IPS-15b (cell line): ENCODE measurements at regions not wholly inside any gene's neighbourhood (a gene's known extent, or its start where the extent isn't known, plus 50 kb on each side); places are given as distances from the start of the nearest gene placed in this dataset.

Experiments
- H3K27me3 ChIP-seq: one replicate; pipeline ENCODE4 v1.6.1; 2013; ENCODE audit warnings: low read length; ENCODE audit not compliant: control insufficient read depth, insufficient read depth
- H3K36me3 ChIP-seq: one replicate; pipeline ENCODE4 v1.6.1; 2013; ENCODE audit warnings: low read length; ENCODE audit not compliant: control insufficient read depth, insufficient read depth
- H3K4me1 ChIP-seq: one replicate; pipeline ENCODE4 v1.6.1; 2013; ENCODE audit warnings: mild to moderate bottlenecking, low read length; ENCODE audit not compliant: control insufficient read depth, insufficient read depth
- H3K4me3 ChIP-seq: one replicate; pipeline ENCODE4 v1.5.1; 2013; ENCODE audit warnings: low read depth, low read length
- H3K9ac ChIP-seq: one replicate; pipeline ENCODE4 v1.6.1; 2013; ENCODE audit warnings: low read depth, mild to moderate bottlenecking, low read length
- H3K9me3 ChIP-seq: one replicate; pipeline ENCODE4 v1.6.1; 2013; ENCODE audit warnings: mild to moderate bottlenecking, low read length; ENCODE audit not compliant: control insufficient read depth, insufficient read depth

DNA sequence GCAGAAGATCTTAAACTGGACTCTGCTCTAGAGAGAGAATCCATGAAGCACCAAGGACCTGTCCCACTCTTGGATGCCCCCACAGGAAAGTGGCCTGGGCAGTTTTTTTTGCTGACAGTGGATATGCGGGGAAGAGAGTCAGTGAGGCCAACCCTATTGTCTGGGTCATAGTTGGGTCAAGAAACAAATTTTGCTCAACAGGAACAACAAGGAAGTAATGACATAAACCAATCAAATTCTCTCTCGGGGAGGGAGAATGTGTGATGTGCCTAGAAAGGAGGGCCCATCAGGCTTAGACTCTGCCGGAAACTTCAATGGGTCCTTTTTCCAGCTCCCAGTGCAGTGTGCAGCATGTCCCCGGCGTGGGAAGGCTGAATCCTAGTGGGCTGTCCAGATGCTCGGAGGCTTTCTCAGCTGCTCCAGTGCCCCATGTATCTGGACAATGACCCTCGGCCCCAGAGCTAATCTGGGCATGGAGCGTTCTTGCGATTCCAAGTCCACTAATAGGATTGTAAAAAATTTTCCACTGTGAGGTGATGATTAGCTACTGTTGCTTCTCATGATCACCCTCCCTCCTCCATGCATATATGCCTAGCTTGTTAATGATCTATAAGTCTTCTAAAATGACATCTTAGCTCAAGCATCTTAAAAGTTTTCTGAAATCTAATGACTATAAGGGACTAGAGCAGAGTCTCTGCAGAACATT is 101.0 kb downstream of the SNX19 start:
- Histone ChIP-seq H3K4me1 (peaks cover 4% of the 10 kb centered on the region), H3K9ac (no peak overlapping the region), H3K36me3 (no peaks in the 10 kb centered on the region), H3K9me3 (no peaks in the 10 kb centered on the region), H3K27me3 (no peaks in the 10 kb centered on the region), H3K4me3 (no peak overlapping the region)

DNA sequence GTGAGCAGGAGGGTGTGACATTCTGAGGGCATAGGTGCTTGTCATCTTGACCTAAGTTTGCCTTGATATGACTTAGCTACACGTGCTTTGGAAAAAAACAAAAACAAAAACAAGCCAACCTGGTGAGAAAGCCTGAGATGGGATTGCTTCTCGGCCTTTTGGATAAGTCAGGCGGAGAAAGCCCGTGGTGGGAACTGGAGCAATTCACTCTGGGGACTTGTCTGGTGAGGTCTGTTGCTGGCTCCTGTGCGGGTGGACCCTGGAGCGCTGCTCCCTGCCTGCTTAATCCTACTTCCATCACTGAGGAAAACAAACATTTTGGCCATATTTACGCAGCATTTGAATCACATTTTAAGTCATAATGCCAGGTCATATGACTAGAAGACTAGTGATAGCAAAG is 100.3 kb downstream of the SNX19 start:
- Histone ChIP-seq H3K9me3 (no peaks in the 10 kb centered on the region), H3K4me1 (peaks cover 4% of the 10 kb centered on the region), H3K36me3 (no peaks in the 10 kb centered on the region), H3K9ac (no peak overlapping the region), H3K27me3 (no peaks in the 10 kb centered on the region), H3K4me3 (no peak overlapping the region)

DNA sequence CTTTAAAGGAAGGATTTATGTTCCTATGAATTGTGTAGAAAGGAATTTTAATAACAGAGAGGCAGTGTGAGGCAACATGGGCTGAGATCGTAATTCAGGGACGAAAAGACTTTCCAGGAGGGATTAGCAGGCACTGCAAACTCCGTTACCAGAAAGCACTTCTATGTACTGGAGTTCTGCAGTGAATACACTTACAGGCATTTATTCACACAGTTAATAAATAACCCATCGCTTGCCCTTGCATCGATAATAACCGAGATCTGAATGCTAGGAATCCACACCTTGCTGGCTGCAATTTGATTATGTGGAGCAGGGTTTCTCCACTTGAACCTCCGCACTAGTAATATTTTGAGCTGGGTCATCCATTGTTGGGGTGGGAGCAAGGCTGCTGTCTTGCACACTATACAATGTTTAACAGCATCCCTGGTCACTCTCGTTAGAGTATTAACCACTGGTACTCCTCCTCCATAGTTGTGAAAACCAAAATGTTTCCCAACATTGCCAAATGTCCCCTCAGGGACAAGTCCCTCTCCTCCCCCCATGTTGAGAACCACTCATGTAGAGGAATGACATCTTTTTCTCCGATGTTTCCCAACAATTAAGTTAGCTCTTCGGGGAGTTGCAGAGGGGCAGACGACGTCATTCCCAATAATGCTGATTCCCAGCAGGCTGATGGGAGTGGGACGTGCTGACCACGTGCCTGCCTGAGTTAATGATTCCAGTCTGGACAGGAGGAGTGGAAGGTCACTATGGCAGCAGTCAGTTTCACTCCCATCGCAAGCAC is 99.5 kb downstream of the SNX19 start:
- no peak overlapping the region for H3K9ac ChIP-seq
- H3K9me3 ChIP-seq, result no peaks in the 10 kb centered on the region
- no peaks in the 10 kb centered on the region for H3K27me3 ChIP-seq
- peaks cover 4% of the 10 kb centered on the region for H3K4me1 ChIP-seq
- no peaks in the 10 kb centered on the region for H3K36me3 ChIP-seq
- H3K4me3 ChIP-seq, result no peak overlapping the region

DNA sequence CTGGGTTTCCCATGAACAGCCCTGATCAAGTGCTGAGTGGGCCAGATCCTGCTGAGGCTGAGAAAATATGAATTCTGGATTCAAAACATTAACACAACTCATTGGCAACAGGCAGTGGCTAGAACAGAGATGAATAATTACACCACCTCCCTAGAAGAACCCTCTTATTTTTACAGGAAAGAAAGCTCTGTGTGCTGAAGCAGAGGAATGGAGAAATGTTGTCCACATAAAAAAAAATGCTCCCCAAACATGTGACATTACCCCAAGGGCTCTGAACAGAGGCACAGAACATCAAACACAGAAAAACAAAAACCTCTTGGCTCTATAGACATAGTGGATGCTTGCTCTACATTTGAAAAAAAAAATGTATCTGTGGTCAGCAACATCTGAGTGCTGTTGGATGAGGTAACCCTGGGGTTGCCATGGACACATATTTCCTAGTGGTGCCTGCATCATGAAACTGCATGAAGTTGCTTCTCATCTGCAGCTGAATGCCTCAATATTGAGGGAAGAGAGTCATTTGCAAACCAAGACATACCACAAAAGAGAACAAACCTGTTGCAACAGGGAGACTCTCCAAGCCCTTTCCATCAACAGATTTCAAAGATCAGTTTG is 98.8 kb downstream of the SNX19 start:
- H3K9me3 ChIP-seq, result no peaks in the 10 kb centered on the region
- no peaks in the 10 kb centered on the region for H3K27me3 ChIP-seq
- H3K4me3 ChIP-seq, result no peak overlapping the region
- H3K4me1 ChIP-seq, result peaks cover 4% of the 10 kb centered on the region
- no peak overlapping the region for H3K9ac ChIP-seq
- H3K36me3 ChIP-seq, result no peaks in the 10 kb centered on the region

DNA sequence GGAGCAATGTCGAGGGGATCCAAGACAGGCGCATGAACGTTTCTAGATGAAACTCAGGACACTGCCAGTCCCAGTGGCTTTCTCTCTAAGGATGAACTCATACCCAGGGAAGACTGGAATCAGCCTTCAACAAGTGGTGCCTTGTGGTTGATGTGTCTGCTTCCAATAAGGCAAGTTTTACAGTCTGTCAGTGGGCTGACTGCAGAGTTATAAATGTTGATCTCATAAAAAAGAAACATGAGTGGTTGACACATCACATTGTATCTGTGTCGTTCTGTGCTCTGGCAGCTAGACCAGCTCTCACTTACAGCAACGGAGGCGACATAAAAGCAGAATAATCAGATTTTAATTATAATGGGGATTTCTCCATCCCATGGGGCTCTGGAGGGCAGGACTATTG is 96.7 kb downstream of the SNX19 start:
- no peaks in the 10 kb centered on the region for H3K9me3 ChIP-seq
- H3K9ac ChIP-seq, result no peak overlapping the region

More for the DNA sequence above, 96.7 kb downstream of the SNX19 start:
- Histone ChIP-seq H3K4me1 (no peaks in the 10 kb centered on the region), H3K27me3 (no peaks in the 10 kb centered on the region), H3K4me3 (no peak overlapping the region), H3K36me3 (no peaks in the 10 kb centered on the region)
